ENCODE measurements at regions not wholly inside any gene's neighbourhood (a gene's known extent, or its start where the extent isn't known, plus 50 kb on each side); places are given as distances from the start of the nearest gene placed in this dataset.

- TF ChIP-seq CTCF (conservative IDR thresholded peaks at IDR 0.05; ENCODE audit: low read depth, low read length) (no peak), USF2 (IDR thresholded peaks at IDR 0.05; ENCODE audit: low read depth, low read length) (no peak), CEBPB (IDR thresholded peaks at IDR 0.05; ENCODE audit: low read depth, low read length) (no peak), SMC3 (IDR thresholded peaks at IDR 0.05; ENCODE audit: low read depth, low read length) (no peak), CHD1 (IDR thresholded peaks at IDR 0.05; ENCODE audit: low read depth, low read length) (no peak), RCOR1 (IDR thresholded peaks at IDR 0.05; ENCODE audit: insufficient replicate concordance, low read length) (no peak), RAD21 (IDR thresholded peaks at IDR 0.05; ENCODE audit: low read length) (no peak), POLR2A (IDR thresholded peaks at IDR 0.05; ENCODE audit: low read depth, low read length) (no peak), FOS (IDR thresholded peaks at IDR 0.05; ENCODE audit: low read depth, low read length) (no peak), MAFK (IDR thresholded peaks at IDR 0.05; ENCODE audit: low read depth, low read length) (no peak), ELK1 (IDR thresholded peaks at IDR 0.05; ENCODE audit: borderline replicate concordance, low read depth, low read length) (no peak)
Observed at GRCh38 chr5:9713959-9714586, 83.9 kb upstream of the TAS2R1 start.

Measured in IMR-90 (cell line).